ENCODE measurements at regions not wholly inside any gene's neighbourhood (a gene's known extent, or its start where the extent isn't known, plus 50 kb on each side); places are given as distances from the start of the nearest gene placed in this dataset.

- no peak for DNase-seq
Measured at GRCh38 chr10:76733441-76733936, 904.1 kb downstream of the KCNMA1 start.

- DNase-seq: no peak
Measured at GRCh38 chr10:76732306-76732705, 905.3 kb downstream of the KCNMA1 start.

- no peak for DNase-seq
Measured at GRCh38 chr10:76729841-76730487, 907.6 kb downstream of the KCNMA1 start.

GRCh38 chr10:76729346-76729745 is 908.3 kb downstream of the KCNMA1 start:
- DNase-seq: no peak

GRCh38 chr10:76727038-76727437 is 910.6 kb downstream of the KCNMA1 start:
- no peak for DNase-seq

GRCh38 chr10:76723844-76724243 is 913.8 kb downstream of the KCNMA1 start:
- DNase-seq: no peak

GRCh38 chr10:76721891-76722505 is 915.6 kb downstream of the KCNMA1 start:
- DNase-seq: no peak

GRCh38 chr10:76719006-76719405 is 918.6 kb downstream of the KCNMA1 start:
- no peak for DNase-seq

- DNase-seq: no peak
Measured at GRCh38 chr10:76717141-76717540, 920.5 kb downstream of the KCNMA1 start.

- DNase-seq: no peak
Measured at GRCh38 chr10:76711222-76711997, 926.2 kb downstream of the KCNMA1 start.

- no peak for DNase-seq
Measured at GRCh38 chr10:76700241-76700640, 937.4 kb downstream of the KCNMA1 start.

- no peak for DNase-seq
Measured at GRCh38 chr10:76697923-76698322, 939.7 kb downstream of the KCNMA1 start.

- DNase-seq: no peak
Measured at GRCh38 chr10:76695069-76695468, 942.5 kb downstream of the KCNMA1 start.

GRCh38 chr10:76686201-76686600 is 951.4 kb downstream of the KCNMA1 start:
- DNase-seq: no peak

GRCh38 chr10:76684968-76685367 is 952.6 kb downstream of the KCNMA1 start:
- DNase-seq: no peak

- no peak for DNase-seq
Measured at GRCh38 chr10:76681153-76681552, 956.5 kb downstream of the KCNMA1 start.

- no peak for DNase-seq
Measured at GRCh38 chr10:76679030-76679429, 958.6 kb downstream of the KCNMA1 start.

GRCh38 chr10:76675951-76676587 is 961.5 kb downstream of the KCNMA1 start:
- DNase-seq: peak; percentile 64 to 76

- DNase-seq: no peak
Measured at GRCh38 chr10:76675561-76675950, 962.1 kb downstream of the KCNMA1 start.

GRCh38 chr10:76667408-76668370 is 969.9 kb downstream of the KCNMA1 start:
- DNase-seq: no peak

GRCh38 chr10:76666891-76667290 is 970.7 kb downstream of the KCNMA1 start:
- DNase-seq: no peak

GRCh38 chr10:76665029-76665428 is 972.6 kb downstream of the KCNMA1 start:
- DNase-seq: no peak

All from hippocampal formation (tissue), 2 donors.